Vagina (tissue), 2 donors: ENCODE measurements at regions not wholly inside any gene's neighbourhood (a gene's known extent, or its start where the extent isn't known, plus 50 kb on each side); places are given as distances from the start of the nearest gene placed in this dataset.

Experiments used
- DNase-seq, 2 donors: peaks; one replicate each; pipeline ENCODE4 v3.0.0-alpha.2; 2017; ENCODE audit errors: extremely low spot score in 2 of 2
- H3K27ac ChIP-seq: fragments of 200-600 bp; sonication (generic); one replicate; pipeline ENCODE4 v1.5.1; 2019
- H3K27me3 ChIP-seq: fragments of 200-600 bp; sonication (generic); one replicate; pipeline ENCODE4 v1.5.1; 2019
- H3K36me3 ChIP-seq, 2 donors: fragments of 200-600 bp; sonication (generic); one replicate each; pipeline ENCODE4 v1.5.1; 2017 to 2019
- H3K4me1 ChIP-seq: fragments of 200-600 bp; sonication (generic); one replicate; pipeline ENCODE4 v1.5.1; 2019
- H3K4me3 ChIP-seq, 2 donors: fragments of 200-600 bp; sonication (generic); 1 replicate in 1 of 2; 2 replicates in 1 of 2; pipeline ENCODE4 v1.5.1; 2016 to 2019
- H3K9me3 ChIP-seq: fragments of 200-600 bp; sonication (generic); one replicate; pipeline ENCODE4 v1.5.1; 2019
- POLR2A ChIP-seq, 2 donors: fragments of 450-650 bp; IDR thresholded peaks; one replicate each; pipeline ENCODE4 v1.6.1; 2017; ENCODE audit warnings: antibody characterized with exemption in 2 of 2, mild to moderate bottlenecking in 2 of 2, moderate library complexity in 2 of 2
- POLR2AphosphoS5 ChIP-seq, 2 donors: sonication (generic); formaldehyde crosslinking; IDR thresholded peaks; one replicate each; pipeline ENCODE4 v1.9.0; 2017; ENCODE audit warnings: antibody characterized with exemption in 2 of 2, mild to moderate bottlenecking in 2 of 2, low read depth in 1 of 2; ENCODE audit not compliant: insufficient read depth in 1 of 2
- intact Hi-C: fragments of 100-400 bp; cut with DNase I; formaldehyde crosslinking; loops from one replicate; pipeline ENCODE4 v1.15.1; 2023
- TF ChIP-seq, protein P1 (sequence below), 3 experiments: fragments of 450-650 bp in 2 of 3; fragments of 200-600 bp in 1 of 3; sonication (generic) in 1 of 3; IDR thresholded peaks; one replicate each; pipeline ENCODE4 v1.5.1; 2017 to 2019; ENCODE audit warnings: antibody characterized with exemption in 3 of 3, mild to moderate bottlenecking in 2 of 3, moderate library complexity in 2 of 3

- Histone ChIP-seq H3K9me3 (no peaks in the 10 kb centered on the region), H3K27ac (no peak overlapping the region), H3K27me3 (no peaks in the 10 kb centered on the region), H3K36me3 (no peaks in the 10 kb centered on the region), H3K4me3 (no peak overlapping the region), H3K4me1 (no peaks in the 10 kb centered on the region)
- no peak for TF ChIP-seq POLR2A (IDR thresholded peaks at IDR 0.05)
- TF ChIP-seq, protein P1, sequence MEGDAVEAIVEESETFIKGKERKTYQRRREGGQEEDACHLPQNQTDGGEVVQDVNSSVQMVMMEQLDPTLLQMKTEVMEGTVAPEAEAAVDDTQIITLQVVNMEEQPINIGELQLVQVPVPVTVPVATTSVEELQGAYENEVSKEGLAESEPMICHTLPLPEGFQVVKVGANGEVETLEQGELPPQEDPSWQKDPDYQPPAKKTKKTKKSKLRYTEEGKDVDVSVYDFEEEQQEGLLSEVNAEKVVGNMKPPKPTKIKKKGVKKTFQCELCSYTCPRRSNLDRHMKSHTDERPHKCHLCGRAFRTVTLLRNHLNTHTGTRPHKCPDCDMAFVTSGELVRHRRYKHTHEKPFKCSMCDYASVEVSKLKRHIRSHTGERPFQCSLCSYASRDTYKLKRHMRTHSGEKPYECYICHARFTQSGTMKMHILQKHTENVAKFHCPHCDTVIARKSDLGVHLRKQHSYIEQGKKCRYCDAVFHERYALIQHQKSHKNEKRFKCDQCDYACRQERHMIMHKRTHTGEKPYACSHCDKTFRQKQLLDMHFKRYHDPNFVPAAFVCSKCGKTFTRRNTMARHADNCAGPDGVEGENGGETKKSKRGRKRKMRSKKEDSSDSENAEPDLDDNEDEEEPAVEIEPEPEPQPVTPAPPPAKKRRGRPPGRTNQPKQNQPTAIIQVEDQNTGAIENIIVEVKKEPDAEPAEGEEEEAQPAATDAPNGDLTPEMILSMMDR (IDR thresholded peaks at IDR 0.05) = no peak
- TF ChIP-seq POLR2AphosphoS5 (IDR thresholded peaks at IDR 0.05; ENCODE audit: insufficient read depth in 1 of 2, low read depth in 1 of 2) = no peak
- no peak for DNase-seq
- intact Hi-C loops = no loop called here
Observed at GRCh38 chr3:90102146-90102545, 994.7 kb downstream of the EPHA3 start.

GRCh38 chr3:90121326-90121725 is 1013.9 kb downstream of the EPHA3 start:
- no peaks in the 10 kb centered on the region for H3K4me1 ChIP-seq
- H3K9me3 ChIP-seq = no peaks in the 10 kb centered on the region
- H3K27ac ChIP-seq = no peak overlapping the region
- intact Hi-C loops = no loop called here
- no peaks in the 10 kb centered on the region for H3K36me3 ChIP-seq
- TF ChIP-seq, protein P1 (IDR thresholded peaks at IDR 0.05) = no peak
- no peak for TF ChIP-seq POLR2AphosphoS5 (IDR thresholded peaks at IDR 0.05; ENCODE audit: insufficient read depth in 1 of 2, low read depth in 1 of 2)
- TF ChIP-seq POLR2A (IDR thresholded peaks at IDR 0.05) = no peak
- no peak overlapping the region for H3K4me3 ChIP-seq
- DNase-seq = no peak
- H3K27me3 ChIP-seq = no peaks in the 10 kb centered on the region

- H3K27ac ChIP-seq = no peak overlapping the region
- TF ChIP-seq, protein P1 (IDR thresholded peaks at IDR 0.05) = no peak
- no peak for TF ChIP-seq POLR2A (IDR thresholded peaks at IDR 0.05)
- no peak for TF ChIP-seq POLR2AphosphoS5 (IDR thresholded peaks at IDR 0.05; ENCODE audit: insufficient read depth in 1 of 2, low read depth in 1 of 2)
- H3K36me3 ChIP-seq = no peaks in the 10 kb centered on the region
- no peak overlapping the region for H3K4me3 ChIP-seq
- H3K4me1 ChIP-seq = no peaks in the 10 kb centered on the region
- no peak for DNase-seq
- no peaks in the 10 kb centered on the region for H3K27me3 ChIP-seq
- intact Hi-C loops = no loop called here
- H3K9me3 ChIP-seq = peaks cover 5% of the 10 kb centered on the region
Observed at GRCh38 chr3:90128391-90128790, 1021.0 kb downstream of the EPHA3 start.

DNA sequence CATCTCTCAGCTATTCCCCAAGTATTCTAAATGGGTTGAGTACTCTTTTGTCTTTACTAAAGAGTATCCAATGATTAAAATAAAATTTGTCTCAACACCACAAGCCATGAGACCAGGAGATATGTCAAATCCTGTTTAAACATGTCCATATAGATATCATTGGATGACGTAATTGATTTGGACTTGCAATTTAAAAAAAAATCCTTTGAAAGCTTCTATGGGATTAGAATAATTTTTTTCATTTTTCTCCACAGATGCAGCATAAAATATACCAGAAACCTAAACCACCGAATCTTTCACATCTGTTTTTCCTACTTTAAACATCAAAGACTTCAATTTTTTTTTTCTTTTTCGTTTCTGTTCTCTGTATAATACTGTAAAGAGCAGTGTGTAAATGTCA is 1022.3 kb downstream of the EPHA3 start:
- Histone ChIP-seq H3K4me1 (no peaks in the 10 kb centered on the region), H3K4me3 (no peak overlapping the region), H3K27me3 (no peaks in the 10 kb centered on the region), H3K27ac (no peak overlapping the region), H3K36me3 (no peaks in the 10 kb centered on the region), H3K9me3 (peaks cover 5% of the 10 kb centered on the region)
- no peak for TF ChIP-seq POLR2AphosphoS5 (IDR thresholded peaks at IDR 0.05; ENCODE audit: insufficient read depth in 1 of 2, low read depth in 1 of 2)
- TF ChIP-seq, protein P1 (IDR thresholded peaks at IDR 0.05) = no peak
- no peak for TF ChIP-seq POLR2A (IDR thresholded peaks at IDR 0.05)
- no peak for DNase-seq
- intact Hi-C loops = no loop called here

GRCh38 chr3:90132197-90132596 is 1024.8 kb downstream of the EPHA3 start:
- H3K27ac ChIP-seq = no peak overlapping the region
- H3K36me3 ChIP-seq = no peaks in the 10 kb centered on the region
- H3K4me1 ChIP-seq = no peaks in the 10 kb centered on the region
- H3K4me3 ChIP-seq = no peak overlapping the region
- intact Hi-C loops = no loop called here
- DNase-seq = no peak
- TF ChIP-seq, protein P1 (IDR thresholded peaks at IDR 0.05) = no peak
- no peak for TF ChIP-seq POLR2AphosphoS5 (IDR thresholded peaks at IDR 0.05; ENCODE audit: insufficient read depth in 1 of 2, low read depth in 1 of 2)
- no peaks in the 10 kb centered on the region for H3K27me3 ChIP-seq
- H3K9me3 ChIP-seq = peaks cover 3% of the 10 kb centered on the region
